HG02885 (cell line): ENCODE measurements at regions not wholly inside any gene's neighbourhood (a gene's known extent, or its start where the extent isn't known, plus 50 kb on each side); places are given as distances from the start of the nearest gene placed in this dataset.

Source experiments
- ATAC-seq: cut with Tn5 transposase; IDR thresholded peaks from one replicate; pipeline ENCODE4 v1.9.1; 2021; ENCODE audit warnings: mild to moderate bottlenecking; ENCODE audit not compliant: unreplicated experiment, poor library complexity

DNA sequence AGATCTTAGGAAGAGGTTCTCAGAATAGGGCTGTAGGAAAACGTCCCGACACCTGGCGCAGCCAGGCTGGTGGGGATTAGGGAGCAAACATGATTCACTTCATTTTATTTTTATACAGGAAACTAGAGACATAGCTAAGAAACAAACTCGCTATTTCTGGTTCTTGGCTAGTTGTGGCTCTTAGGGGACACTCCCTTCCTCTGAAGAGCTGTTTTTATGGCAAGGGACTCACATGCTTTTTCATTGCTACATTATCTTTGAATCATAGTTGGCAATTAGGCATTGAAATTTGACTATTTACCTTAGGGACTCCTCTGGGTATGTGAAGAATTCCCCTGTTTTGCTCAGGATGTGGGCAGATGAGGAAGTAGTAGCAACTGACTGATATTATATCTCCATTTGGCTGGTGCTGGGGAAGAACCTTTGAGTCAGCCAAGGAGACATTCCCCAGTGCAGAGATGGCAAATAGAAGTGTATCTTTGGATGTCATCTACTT, 174.5 kb downstream of the SMIM20 start:
- peak; percentile 63 for ATAC-seq

DNA sequence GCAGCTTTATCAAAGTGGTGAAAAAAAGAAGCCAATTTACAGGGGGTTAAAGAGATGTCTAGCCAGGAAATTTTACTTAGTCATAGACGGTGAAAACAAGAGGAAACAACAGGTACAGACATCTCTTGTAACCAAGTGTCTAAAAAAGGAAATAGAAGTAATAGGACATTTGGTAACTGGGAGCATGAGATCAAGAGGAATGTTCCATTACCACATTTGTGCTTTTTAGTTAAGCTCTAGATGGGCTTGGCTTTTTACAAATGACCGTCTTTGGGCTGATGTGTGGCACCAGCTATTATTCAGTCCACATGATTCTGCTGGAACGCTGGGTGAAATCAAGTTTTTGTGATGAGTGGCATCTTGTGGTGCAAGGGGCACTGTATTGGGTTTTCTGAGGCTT, 179.5 kb downstream of the SMIM20 start:
- ATAC-seq, result no peak

DNA sequence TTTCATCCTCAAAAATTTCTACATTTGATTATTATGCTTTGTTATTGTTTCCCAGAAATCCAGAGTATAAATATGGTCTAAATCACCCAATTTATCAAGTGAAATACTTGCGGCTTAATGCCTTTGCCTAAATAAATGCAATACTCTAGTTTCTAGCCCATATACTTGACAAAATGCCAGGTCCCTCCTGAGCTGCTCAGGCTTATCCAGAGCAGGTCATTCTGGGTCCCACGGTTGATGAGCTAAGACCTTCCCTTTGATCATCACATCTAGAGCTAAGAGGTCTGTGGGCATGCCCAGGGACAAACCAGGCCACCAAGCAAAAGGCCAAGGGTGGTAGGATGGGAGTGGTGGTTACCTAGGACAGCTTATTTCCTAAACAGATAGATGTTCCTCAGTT, 180.1 kb downstream of the SMIM20 start:
- no peak for ATAC-seq

DNA sequence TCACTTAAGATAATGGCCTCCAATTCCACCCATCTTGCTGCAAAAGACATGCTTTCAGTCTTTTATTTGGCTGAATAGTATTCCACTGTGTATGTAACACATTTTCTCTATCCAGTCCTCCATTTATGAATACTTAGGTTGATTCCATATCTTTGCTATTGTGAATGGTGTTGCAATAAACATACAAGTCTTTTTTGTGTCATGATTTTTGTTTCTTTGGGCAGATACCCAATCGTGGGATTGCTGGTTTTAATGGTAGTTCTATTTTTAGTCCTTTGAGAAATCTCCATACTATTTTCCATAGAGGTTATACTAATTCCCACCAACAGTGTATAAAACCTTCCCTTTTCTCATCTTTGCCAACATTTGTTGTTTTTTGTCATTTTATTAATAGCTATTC, 180.9 kb downstream of the SMIM20 start:
- ATAC-seq, result no peak

DNA sequence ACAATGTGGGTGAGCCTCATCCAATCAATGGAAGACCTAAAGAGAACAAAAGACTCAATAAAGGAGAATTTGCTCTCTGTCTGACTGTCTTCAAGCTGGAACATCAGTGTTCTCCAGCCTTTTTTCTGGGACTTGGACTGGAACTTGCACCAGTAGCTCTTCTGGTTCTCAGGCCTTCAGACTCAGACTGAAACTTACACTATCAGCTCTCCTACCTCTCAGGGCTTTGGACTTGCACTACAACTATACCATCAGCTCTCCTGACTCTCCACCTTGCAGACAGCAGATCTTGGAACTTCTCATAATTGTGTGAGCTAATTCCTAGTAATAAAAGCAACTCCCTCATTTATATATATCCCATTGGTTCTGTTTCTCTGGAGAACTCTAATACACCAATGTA, 185.9 kb downstream of the SMIM20 start:
- ATAC-seq, result no peak

DNA sequence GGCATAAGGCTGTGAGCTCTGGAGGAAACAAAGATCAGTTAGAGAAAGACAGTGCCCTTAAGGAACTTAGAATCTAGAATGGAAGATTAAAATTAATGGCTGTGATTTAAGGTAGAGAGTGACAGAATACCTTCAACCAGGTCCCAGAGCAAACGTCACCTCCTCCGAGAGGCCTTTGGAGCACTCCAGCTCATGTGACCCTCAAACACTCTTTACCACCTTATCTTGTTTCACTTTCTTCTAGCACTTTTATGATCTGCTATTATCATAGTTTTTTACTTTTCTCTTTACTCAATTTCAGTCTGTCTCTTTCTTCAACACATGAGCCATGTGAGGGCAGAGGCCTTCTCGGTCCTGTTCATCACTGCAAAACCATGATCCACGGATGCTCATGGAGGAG, 187.0 kb downstream of the SMIM20 start:
- ATAC-seq, result no peak

DNA sequence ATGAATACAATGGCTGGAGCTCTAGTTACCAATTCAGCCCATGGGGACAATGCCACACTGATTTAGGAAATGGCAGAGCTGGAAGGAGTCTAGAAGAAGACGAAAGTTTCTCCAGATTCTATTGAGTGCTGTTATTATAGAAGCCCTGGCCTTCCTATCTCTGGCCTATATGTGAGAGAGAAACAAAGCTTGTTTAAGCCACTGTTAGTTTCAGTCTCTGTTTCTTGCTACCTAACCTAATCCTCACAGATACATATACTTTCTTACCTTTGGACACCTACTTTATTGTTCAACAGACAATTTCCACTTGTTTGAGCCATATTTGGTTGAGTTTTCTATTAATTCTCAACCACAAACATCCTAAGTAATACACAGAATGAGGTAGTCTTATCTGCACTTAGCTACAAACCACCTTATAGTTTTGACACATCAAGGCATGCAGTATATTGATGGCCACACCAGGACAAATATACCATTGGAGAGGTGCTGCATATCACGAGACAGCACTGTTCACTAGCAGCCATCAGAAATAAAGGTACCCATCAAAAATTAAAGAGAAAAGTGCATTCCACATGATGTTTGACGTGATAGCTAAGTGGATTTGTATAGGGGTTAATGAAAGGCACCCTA, 190.2 kb downstream of the SMIM20 start:
- peak; percentile 83 for ATAC-seq

DNA sequence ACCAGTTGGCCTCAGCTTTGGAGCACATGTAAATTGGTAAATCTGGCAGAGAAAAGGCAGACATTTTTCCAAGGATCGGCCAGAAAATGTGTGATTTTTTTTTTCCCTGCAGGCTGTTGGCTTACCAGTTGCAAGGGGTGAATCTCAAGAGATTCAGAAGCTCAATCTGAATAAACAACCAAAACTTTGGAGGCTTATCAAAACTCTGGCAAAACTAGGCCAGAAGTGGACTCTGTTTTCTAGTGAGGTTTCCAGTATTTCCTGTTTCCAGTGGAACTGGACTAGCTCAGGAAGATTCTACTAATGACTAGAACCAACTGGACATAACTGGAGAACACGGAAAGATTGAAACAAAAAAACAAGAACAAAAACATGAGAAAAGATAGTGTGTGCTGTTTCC, 191.3 kb downstream of the SMIM20 start:
- ATAC-seq, result no peak

DNA sequence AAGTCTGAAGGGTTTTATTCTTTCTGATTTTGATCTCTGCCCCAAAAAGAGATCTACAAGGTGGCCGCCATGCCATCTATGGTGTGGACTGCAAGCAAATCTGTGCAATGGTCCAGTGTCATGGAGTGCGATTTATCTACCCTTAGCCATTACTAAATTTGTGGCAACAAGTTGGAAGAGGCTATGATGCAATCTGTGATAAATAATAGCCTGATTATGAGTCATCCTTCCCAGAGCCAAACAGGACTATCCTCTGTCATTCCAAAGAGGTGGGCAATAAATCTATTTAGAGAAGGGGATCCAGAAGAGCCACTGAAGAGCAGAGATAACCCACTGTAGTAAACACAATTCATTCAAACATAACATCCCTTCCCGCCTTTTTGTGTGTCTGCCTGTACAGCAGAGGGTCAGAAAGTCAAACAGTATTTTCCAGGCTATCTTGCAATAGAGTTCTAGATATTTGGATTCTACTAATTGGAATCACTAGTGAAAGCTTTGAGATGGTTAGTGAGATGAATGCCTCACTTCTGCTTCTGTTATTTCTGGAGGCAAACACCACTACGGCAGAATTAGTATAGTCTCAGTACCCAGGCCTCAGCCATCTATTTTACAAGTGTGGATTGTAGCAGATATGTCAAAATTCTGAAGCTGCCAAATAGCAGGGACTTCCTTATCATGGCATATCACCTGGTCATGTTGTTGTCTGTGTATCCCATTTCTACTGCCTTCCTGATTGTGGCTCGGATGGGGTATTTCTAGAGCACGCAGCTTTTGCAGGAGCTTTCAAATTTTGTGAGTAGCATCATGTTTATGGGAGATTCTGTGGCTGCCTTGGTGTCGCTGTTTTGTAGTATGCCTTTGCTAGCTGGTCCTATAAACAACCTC, 192.0 kb downstream of the SMIM20 start:
- no peak for ATAC-seq

DNA sequence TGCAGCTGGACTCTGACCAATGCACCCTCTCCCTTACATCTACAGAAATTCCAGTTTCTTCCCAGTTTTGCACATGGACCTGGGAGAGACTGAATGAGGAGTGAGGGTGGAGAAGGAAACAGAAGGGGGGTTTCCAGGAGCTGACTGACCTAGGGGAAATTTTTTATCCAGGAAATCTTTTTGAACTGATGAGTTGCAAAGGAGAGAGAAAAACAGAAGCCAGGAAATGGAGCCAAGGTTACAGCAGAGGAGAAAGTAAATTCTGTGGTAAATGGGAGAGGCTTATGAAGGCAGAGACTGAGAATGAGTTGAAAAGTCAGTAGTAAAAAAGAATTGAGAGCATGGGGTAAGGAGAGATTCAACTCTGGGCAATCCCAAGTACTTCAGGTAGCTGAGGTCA, 192.8 kb downstream of the SMIM20 start:
- no peak for ATAC-seq

DNA sequence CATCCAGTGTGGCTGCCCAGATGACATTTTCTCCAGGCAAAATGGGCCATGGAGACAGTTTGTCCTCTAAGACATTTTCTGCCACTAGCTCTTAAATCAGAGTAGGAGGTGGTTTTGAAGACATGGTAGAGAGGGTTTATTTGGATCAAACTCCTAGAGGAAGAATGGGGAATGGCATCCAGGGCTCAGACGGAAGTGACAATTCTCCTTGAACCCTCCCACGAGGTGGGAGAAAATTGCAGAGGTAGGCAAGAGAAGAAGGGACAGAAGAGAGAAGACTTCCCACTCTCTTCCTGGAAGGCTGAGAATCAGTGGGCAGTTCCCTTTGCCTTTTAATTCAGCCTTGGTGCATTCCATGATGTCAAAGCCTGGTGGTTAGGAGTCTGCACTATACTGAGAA, 194.0 kb downstream of the SMIM20 start:
- ATAC-seq, result no peak

DNA sequence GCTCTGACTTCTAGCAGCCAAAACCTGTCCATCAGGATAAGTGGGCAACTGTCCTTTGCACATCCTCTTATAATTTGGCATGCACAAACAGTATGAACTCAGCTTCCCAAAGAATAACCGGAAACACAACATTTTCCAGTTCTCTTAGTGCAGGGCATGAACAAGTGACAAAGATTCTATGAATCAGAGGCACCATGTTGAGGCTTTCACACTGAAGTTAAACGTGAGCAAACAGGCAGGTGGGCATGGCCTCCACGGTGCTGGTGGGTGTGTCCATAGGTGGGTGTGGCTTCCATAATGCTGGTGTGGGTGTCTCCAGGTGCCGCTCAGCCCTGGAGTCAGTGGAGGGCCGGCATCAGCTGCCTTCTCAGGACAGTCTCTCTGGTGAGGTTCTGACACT, 196.5 kb downstream of the SMIM20 start:
- no peak for ATAC-seq

DNA sequence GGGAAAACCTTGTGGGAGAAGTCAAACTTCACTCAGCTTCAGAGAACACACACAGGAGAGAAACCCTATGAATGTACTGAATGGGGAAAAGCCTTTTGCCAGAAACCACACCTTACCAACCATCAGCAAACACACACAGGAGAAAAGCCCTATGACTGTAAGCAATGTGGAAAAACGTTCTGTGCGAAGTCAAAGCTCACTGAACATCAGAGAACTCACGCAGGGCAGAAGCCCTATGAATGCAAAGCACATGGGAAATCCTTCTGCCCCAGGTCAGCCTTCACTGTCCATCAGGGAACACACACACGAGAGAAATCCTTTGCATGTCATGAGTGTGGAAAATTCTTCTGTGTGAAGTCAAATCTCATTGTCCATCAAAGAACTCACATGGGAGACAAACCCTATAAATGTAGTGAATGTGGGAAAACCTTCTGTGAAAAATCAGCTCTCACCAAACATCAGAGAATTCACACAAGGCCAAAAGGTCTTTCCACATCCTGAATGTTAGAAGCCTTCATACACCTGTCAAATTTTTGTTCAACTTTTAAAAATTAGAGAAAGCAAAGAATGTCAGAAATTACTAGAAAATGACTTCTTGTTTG, 199.4 kb downstream of the SMIM20 start:
- no peak for ATAC-seq

DNA sequence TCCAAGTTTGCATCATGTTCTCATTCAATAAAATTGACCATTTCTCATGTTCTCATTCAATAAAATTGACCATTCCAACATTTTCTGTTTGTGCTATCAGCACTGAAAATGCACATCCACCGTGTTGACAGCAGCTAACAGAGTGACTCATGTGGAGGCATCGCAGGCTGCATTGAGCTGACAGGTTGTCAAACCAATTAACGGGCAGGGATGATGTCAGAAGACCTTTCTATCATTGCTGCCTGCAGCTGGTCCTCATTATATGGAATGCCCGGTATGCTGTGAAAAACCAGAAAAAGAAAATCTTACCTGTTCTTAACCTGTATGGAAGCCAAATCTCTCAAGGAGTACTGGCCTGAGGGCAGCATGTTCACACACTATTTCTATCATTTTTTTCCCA, 202.0 kb downstream of the SMIM20 start:
- no peak for ATAC-seq

DNA sequence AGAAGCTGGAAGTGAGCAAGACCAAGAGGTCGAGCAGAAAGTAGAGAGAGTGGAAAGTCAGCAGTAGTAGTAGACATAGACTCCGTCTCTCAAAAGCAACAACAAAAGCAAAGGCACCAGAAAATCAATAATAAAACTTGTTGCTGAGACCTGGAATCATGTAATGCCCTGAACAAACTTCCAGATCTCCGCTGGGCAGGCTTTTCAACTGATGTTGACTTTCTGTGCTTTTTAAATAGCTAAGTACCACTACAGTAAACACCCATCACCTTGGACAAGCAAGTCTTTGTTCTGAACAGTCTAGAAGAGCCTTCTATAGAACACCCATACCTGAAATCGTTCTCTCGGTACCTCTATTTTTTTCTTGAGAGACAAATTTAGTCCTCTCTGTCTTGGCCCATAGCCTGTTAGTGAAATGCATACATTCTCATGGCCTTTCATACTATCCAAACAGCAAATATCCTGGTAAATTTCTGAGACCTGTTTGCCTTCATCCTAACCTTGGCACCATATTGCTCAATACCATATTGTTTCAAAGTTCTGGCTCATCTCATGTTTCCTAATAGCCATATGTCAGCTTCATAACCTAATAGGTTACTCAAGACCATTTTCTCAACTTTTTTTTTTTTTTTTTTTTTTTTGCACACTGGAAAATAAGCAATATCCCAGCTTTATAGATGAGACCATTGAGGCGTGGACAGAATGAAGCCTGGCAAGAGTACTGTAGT, 200.6 kb upstream of the RBPJ start:
- ATAC-seq, result no peak

DNA sequence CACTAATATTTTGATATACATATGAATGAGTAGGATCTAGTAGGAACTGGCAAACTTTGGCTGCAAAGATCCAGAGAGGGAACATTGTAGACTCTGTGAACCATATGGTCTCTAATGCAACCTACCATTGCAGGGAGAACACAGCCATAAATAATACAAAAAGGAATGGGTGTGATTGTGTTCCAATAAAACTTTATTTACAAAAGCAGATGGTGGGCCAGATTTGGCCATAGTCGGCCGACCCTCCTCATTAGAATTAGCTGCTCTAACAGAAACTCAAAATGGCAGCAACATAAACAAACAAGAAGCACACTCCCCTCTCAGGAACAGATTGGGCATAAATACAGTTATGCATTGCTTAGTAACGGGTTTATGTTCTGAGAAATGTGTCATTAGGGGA, 198.1 kb upstream of the RBPJ start:
- ATAC-seq, result no peak

DNA sequence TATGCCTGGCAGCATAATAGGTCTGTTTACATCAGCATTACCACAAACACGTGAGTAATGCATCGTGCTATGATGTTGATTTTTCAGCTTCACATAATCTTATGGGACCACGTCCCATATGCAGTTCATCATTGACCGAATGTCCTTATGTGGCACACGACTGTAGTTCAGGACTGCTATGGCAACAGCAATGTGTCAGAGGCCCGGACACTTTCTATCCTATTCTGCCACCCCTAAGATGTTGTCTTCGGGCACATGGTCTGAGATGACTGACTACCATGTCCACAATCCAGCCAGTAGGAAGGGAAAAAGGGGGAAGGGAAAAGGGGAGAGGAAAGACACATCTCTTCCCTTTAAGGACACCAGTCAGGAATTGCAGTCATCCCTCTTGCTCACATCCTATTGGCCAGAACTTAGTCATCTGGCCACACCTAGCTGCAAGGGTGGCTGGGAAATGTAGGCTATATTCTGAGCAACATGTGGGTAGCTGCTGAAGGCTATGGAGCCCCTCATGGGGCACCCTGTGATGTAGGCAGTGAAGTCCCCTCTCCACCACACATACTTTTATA, 196.0 kb upstream of the RBPJ start:
- ATAC-seq, result no peak

DNA sequence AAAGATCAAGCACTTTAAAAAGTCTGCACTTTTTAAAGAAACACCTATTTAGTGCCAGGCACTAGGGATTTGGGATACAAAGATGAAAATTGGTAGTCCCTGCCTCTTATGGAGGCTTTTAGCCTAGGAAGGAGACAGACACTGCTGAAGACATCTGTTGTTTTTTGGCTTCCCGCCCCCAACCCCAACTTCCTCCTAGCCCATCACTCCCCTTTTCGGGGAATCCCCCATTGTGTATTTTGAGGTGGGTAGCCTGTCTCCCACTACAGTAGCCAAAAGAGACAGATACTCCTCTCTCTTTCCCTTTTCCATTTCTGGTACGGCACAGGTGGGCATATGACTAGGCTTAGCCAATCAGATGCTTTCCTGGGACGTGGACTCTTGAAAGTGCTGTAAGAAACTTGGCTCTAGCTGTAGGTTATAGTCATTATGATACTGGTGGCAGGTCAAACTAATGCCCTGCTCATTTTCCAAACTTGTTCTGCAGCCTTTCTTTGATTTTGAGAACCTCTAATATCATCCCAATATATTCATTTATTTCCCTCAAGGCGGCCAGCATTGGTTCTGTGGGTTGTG, 194.6 kb upstream of the RBPJ start:
- peak; percentile 54 for ATAC-seq

DNA sequence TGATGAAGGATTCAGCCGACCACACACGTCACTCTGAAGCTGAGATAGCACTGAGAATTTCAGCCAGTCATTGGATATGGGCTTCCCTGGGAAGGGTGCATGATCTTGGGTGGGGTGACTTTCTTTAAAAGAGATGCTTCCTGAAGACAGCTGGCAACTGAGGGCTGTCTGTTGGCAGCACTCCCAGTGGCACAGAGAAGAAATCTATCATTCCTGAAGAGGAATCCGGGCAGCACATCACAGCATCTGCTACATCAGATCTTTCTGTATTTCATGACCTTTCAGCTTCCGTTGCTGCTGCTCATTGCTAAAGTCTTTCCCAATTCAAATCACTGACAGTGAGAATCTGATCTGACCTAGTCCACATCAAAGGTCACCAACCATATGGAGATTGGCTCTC, 193.8 kb upstream of the RBPJ start:
- ATAC-seq, result no peak

DNA sequence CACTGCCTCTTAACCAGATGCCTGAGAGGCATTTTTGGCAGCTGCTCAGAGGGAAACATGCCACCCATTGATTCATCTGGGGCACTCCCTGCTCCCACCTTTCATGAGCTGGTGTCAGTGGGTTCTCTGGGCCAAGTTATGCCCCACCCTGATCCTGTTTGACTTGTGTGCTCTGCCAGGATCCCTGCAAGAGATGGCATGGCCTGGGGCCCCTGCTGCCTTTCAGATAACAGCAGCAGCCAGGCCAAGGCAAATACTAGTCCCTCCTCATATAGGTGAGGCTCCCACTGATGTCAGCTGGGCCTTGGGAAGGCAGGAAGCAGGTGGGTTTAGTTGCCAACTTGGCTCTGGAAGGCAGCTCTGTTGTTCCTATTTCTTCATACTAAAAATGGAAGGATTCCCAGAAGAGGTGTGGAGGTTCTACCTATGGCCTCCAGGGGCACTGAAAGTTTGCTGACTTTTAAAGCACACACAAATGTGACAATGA, 192.9 kb upstream of the RBPJ start:
- ATAC-seq, result no peak
